Type B pancreatic cell (in vitro differentiated cells): ENCODE measurements at regions not wholly inside any gene's neighbourhood (a gene's known extent, or its start where the extent isn't known, plus 50 kb on each side); places are given as distances from the start of the nearest gene placed in this dataset.
"Not testable (repeated sequence)": the region's sequence is repeated elsewhere in the genome, so short reads cannot be mapped to it uniquely, and the experiment has no call there.

Experiments
- DNase-seq: peaks from one replicate; pipeline ENCODE4 v3.0.0; 2021; ENCODE audit warnings: mixed read lengths; ENCODE audit not compliant: unreplicated experiment; ENCODE audit errors: extremely low spot score
- H3K27ac Mint-ChIP-seq: 2 replicates; pipeline ENCODE4 v1.8.0; 2021; ENCODE audit warnings: mild to moderate bottlenecking, mixed read lengths
- H3K27me3 Mint-ChIP-seq: 2 replicates; pipeline ENCODE4 v1.8.0; 2021; ENCODE audit warnings: mixed read lengths
- H3K36me3 Mint-ChIP-seq: 2 replicates; pipeline ENCODE4 v1.8.0; 2021; ENCODE audit warnings: mixed read lengths
- H3K4me1 Mint-ChIP-seq: one replicate; pipeline ENCODE4 v1.8.0; 2021; ENCODE audit warnings: mixed read lengths; ENCODE audit not compliant: unreplicated experiment
- H3K4me3 Mint-ChIP-seq: 2 replicates; pipeline ENCODE4 v1.8.0; 2021; ENCODE audit warnings: mild to moderate bottlenecking, mixed read lengths
- H3K9me3 Mint-ChIP-seq: 2 replicates; pipeline ENCODE4 v1.8.0; 2021; ENCODE audit warnings: mixed read lengths
- TF ChIP-seq, protein P1 (sequence below): fragments of 200-600 bp; sonication (generic); conservative IDR thresholded peaks from 2 replicates; pipeline ENCODE4 v1.5.0; 2021; ENCODE audit warnings: antibody characterized with exemption, mild to moderate bottlenecking

DNA sequence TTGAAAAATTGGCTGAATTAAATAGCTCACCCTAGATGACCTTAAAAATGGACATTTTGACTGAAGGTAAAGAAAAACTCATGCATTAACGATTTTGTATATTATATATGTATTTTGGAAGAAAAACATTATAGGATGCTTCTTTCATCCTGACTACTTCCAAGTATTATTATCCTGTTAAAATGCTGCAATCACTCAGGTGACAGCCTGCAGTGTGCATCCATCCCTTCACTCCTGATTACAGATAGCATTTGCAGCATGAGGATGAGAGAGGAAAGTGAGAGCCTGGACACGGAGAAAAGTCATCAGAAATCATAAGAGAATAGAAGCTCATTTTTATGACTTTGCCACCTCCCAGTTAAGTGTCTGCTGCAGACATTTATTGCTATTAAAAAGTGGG, 1055.6 kb downstream of the PCDH17 start:
- DNase-seq: no peak
- no peaks in the 10 kb centered on the region for H3K27me3 Mint-ChIP-seq
- H3K4me3 Mint-ChIP-seq: no peak overlapping the region
- no peak overlapping the region for H3K27ac Mint-ChIP-seq
- TF ChIP-seq, protein P1, sequence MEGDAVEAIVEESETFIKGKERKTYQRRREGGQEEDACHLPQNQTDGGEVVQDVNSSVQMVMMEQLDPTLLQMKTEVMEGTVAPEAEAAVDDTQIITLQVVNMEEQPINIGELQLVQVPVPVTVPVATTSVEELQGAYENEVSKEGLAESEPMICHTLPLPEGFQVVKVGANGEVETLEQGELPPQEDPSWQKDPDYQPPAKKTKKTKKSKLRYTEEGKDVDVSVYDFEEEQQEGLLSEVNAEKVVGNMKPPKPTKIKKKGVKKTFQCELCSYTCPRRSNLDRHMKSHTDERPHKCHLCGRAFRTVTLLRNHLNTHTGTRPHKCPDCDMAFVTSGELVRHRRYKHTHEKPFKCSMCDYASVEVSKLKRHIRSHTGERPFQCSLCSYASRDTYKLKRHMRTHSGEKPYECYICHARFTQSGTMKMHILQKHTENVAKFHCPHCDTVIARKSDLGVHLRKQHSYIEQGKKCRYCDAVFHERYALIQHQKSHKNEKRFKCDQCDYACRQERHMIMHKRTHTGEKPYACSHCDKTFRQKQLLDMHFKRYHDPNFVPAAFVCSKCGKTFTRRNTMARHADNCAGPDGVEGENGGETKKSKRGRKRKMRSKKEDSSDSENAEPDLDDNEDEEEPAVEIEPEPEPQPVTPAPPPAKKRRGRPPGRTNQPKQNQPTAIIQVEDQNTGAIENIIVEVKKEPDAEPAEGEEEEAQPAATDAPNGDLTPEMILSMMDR: no peak
- H3K36me3 Mint-ChIP-seq: no peaks in the 10 kb centered on the region
- no peaks in the 10 kb centered on the region for H3K4me1 Mint-ChIP-seq
- peaks cover 3% of the 10 kb centered on the region for H3K9me3 Mint-ChIP-seq

DNA sequence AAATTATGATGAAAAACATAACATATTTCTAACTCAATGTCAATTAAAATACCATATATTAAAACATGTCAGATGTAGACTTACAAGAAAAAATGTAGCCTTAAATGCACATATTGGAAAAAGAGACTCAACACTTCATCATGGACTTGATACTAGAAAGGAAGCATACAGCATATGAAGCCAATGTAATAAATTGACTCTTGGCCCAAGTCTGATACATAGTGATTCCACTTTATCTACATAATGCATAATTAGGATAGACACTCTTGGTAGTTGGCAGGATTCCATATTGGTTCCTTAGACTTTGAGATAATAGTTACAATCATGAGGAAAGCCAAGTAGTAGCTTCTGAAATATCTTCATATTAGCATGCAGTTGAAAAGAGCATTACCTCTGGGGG, 1067.0 kb downstream of the PCDH17 start:
- TF ChIP-seq, protein P1: no peak
- no peaks in the 10 kb centered on the region for H3K4me1 Mint-ChIP-seq
- H3K36me3 Mint-ChIP-seq: no peaks in the 10 kb centered on the region
- H3K4me3 Mint-ChIP-seq: no peak overlapping the region
- DNase-seq: no peak
- H3K27ac Mint-ChIP-seq: no peak overlapping the region
- H3K27me3 Mint-ChIP-seq: no peaks in the 10 kb centered on the region
- no peaks in the 10 kb centered on the region for H3K9me3 Mint-ChIP-seq

DNA sequence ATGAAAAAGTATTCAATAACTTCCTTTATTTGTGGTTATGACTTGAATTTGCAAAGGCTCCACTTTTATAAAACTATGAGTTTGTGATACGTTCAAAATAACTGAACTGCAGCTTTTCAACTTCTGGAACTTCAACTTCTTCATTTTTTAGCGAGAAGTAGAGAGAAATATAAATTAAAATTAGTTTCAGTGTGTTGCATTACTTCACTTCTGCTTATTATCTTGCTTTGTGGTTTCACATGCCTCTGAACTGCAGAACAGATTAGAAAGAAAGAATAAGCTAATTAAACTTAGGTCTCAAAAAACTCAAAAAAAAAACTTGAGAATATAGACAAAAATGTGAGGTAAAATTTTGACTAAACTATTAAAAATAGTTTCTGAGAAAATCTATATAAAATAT, 1073.4 kb downstream of the PCDH17 start:
- Mint-ChIP-seq H3K27me3 (no peaks in the 10 kb centered on the region), H3K36me3 (no peaks in the 10 kb centered on the region), H3K4me1 (no peaks in the 10 kb centered on the region), H3K4me3 (no peak overlapping the region), H3K27ac (no peak overlapping the region), H3K9me3 (peaks cover 4% of the 10 kb centered on the region)
- DNase-seq: no peak
- TF ChIP-seq, protein P1: no peak

DNA sequence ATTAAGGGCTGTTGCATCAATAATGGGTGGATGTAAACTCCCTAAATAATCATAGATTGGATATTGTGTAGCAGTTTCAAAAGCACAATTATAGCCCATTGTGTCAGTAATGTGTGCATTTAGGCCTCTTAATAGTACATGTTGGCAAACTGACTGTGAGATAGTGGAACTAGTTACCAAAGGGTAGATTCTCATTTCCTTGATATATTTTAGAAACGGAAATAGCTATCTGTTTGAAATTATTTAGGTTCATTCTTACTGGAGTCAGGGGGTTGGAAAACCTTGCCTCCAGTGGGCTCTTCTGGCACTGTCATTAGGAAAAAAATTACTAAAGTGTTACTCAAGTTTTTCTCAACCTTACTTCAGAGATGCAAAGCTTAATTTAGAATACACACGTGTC, 1074.9 kb downstream of the PCDH17 start:
- no peaks in the 10 kb centered on the region for H3K4me1 Mint-ChIP-seq
- DNase-seq: no peak
- no peak overlapping the region for H3K27ac Mint-ChIP-seq
- peaks cover 11% of the 10 kb centered on the region for H3K9me3 Mint-ChIP-seq
- TF ChIP-seq, protein P1: no peak
- no peaks in the 10 kb centered on the region for H3K27me3 Mint-ChIP-seq
- no peaks in the 10 kb centered on the region for H3K36me3 Mint-ChIP-seq
- H3K4me3 Mint-ChIP-seq: no peak overlapping the region

DNA sequence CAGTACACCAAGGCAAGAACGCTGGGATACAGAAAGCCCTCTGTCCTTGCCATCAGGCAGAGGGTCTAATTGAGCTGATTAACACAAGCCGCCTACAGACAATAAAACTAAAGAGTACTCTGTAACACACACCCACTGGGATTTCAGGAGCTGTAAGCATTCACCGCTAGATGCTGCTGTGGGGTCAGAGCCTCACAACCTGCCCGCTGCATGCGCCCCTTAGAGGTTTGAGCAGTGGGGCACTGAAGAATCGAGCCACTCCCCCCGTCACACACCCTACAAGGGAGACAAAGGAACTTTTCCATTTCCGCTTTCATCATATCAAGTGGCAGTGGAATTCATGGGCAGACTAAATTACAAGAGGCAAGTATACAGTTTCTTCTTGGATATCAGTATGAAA, 1080.6 kb downstream of the PCDH17 start:
- no peak overlapping the region for H3K4me3 Mint-ChIP-seq
- DNase-seq: no peak

DNA sequence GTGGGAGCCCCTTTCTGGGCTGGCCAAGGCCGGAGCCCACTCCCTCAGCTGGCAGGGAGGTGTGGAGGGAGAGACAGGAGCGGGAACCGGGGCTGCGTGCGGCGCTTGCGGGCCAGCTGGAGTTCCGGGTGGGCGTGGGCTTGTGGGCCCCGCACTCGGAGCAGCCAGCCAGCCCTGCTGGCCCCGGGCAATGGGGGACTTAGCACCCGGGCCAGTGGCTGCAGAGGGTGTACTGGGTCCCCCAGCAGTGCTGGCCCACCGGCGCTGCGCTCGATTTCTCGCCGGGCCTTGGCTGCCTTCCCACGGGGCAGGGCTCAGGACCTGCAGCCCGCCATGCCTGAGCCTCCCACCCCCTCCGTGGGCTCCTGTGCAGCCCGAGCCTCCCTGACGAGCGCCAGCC, 1082.5 kb downstream of the PCDH17 start:
- H3K27ac Mint-ChIP-seq, H3K36me3 Mint-ChIP-seq, H3K4me1 Mint-ChIP-seq, DNase-seq, H3K4me3 Mint-ChIP-seq, H3K27me3 Mint-ChIP-seq: not testable (repeated sequence)
- peaks cover 14% of the 10 kb centered on the region for H3K9me3 Mint-ChIP-seq

More for the DNA sequence above, 1080.6 kb downstream of the PCDH17 start:
- TF ChIP-seq, protein P1: no peak
- Mint-ChIP-seq H3K36me3 (no peaks in the 10 kb centered on the region), H3K27ac (no peak overlapping the region), H3K9me3 (peaks cover 14% of the 10 kb centered on the region), H3K27me3 (no peaks in the 10 kb centered on the region), H3K4me1 (no peaks in the 10 kb centered on the region)
